ENCODE measurements at regions not wholly inside any gene's neighbourhood (a gene's known extent, or its start where the extent isn't known, plus 50 kb on each side); places are given as distances from the start of the nearest gene placed in this dataset.
"Not testable (repeated sequence)": the region's sequence is repeated elsewhere in the genome, so short reads cannot be mapped to it uniquely, and the experiment has no call there.

DNA sequence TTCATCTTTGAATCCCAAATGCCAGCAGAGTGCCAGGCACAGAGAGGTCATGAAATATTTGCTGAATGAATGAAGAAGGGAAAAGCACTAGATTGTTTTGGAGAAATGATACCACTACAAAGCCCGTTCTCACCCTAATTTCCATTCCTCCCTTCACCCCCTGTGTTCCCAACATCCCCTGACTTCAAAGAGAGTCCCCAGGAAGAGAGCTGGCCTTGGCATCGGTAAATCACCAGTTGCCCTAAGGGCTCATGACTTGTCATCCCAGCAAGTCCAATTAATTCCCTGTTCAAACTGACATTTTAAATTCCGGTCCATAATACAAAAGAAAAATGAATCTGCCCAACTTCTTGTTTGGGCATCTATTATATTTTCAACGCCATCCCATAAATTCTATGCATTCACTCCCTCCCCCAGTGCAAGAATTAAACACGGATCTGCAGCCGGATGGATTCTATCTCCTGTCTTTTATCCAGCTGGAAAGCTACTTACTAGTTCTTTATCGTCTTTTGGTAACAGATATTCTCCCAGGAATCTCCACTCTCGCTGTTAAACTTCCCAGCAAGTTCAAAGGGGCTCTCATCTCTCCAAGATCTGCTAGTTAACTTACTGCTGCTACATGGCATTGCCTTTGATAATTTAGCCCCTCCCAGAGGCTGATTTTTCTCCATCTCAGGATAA lies 63.9 kb upstream of the TSC22D2 start:
- Histone ChIP-seq H3K4me1 (ENCODE audit: control insufficient read depth, insufficient read depth, low read length, poor library complexity, severe bottlenecking) (peaks cover 32% of the 10 kb centered on the region), H3K4me3 (ENCODE audit: extremely low read depth, insufficient read depth, low read length, poor library complexity, severe bottlenecking) (no peak overlapping the region), H3K9me3 (ENCODE audit: control insufficient read depth, low read length) (no peaks in the 10 kb centered on the region), H3K36me3 (ENCODE audit: control insufficient read depth, insufficient read depth, low read length) (no peaks in the 10 kb centered on the region), H3K27ac (ENCODE audit: low read depth, low read length, severe bottlenecking) (no peak overlapping the region)
- 85% methylated on average over 3 to 8 of the region's 8 CpGs for WGBS, 2 experiments (ENCODE audit: insufficient coverage in 2 of 2)

DNA sequence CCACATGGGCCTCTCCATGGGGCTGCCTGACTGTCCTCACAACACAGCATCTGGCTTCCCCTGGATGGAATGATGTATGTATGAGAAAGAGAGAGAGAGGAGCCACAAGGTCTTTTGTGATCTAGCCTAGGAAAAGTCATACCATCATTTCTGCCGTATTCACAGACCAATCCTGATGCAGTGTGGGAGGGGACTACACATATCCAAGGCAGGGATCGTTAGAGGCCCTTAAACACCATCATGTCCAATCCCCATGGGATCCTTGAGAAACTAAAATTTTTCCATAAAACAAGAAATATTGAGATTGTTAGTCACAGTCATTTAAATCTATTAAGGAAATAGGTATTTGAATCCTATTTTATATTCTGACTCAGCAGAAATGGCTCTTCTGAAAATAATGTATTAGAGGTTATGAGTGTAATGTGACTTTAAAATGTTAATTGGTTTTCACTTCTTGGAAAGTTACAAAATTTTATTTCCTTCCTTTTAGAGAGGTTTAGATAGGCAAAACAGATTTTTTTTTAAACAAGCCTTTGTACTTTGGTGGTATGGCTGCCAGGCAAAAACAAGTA lies 65.1 kb upstream of the TSC22D2 start:
- H3K9me3 ChIP-seq (ENCODE audit: control insufficient read depth, low read length) = no peaks in the 10 kb centered on the region
- no CpG with 5 or more reads among the region's 2 CpGs for WGBS, 2 experiments (ENCODE audit: insufficient coverage in 2 of 2)
- H3K4me1 ChIP-seq (ENCODE audit: control insufficient read depth, insufficient read depth, low read length, poor library complexity, severe bottlenecking) = peaks cover 23% of the 10 kb centered on the region
- H3K27ac ChIP-seq (ENCODE audit: low read depth, low read length, severe bottlenecking) = no peak overlapping the region
- H3K4me3 ChIP-seq (ENCODE audit: extremely low read depth, insufficient read depth, low read length, poor library complexity, severe bottlenecking) = no peak overlapping the region
- H3K36me3 ChIP-seq (ENCODE audit: control insufficient read depth, insufficient read depth, low read length) = no peaks in the 10 kb centered on the region

DNA sequence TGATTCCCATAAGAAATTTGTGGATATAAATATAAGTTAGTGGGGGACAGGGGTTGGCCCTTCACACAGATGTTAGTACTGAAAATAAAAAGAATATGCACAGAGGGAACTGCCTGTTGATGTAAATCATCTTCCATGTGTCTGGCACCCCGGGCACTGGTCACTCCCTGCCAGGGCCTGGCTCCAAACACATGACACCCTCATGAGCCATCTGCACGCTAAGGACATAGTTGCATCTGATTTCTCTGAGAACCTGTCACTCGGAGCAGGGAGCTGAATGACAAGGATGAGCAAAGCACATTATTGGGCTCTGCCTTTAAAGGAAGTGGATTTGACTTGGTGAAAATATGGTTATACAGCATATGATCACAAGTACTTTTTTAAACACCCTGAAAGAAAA lies 66.2 kb upstream of the TSC22D2 start:
- Histone ChIP-seq H3K4me3 (ENCODE audit: extremely low read depth, insufficient read depth, low read length, poor library complexity, severe bottlenecking) (no peak overlapping the region), H3K27ac (ENCODE audit: low read depth, low read length, severe bottlenecking) (no peak overlapping the region), H3K36me3 (ENCODE audit: control insufficient read depth, insufficient read depth, low read length) (no peaks in the 10 kb centered on the region), H3K4me1 (ENCODE audit: control insufficient read depth, insufficient read depth, low read length, poor library complexity, severe bottlenecking) (peaks cover 12% of the 10 kb centered on the region), H3K9me3 (ENCODE audit: control insufficient read depth, low read length) (no peaks in the 10 kb centered on the region)
- WGBS, 2 experiments (ENCODE audit: insufficient coverage in 2 of 2) = 83 to 85% methylated on average over 2 to 3 of the region's 3 CpGs

DNA sequence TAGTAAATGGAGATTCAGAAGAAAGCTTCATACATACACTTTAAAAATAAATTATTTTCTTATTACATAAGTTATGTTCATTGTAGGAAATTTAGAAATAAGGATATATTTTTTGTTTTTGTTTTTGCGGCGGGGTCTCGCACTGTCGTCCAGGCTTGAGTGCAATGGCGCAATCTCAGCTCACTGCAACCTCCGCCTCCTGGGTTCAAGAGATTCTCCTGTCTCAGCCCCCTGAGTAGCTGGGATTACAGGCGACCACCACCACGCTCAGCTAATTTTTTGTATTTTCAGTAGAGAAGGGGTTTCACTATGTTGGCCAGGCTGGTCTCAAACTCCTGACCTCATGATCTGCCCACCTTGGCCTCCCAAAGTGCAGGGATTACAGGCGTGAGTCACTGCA lies 71.7 kb upstream of the TSC22D2 start:
- not testable (repeated sequence) for H3K36me3 ChIP-seq (ENCODE audit: control insufficient read depth, insufficient read depth, low read length); H3K27ac ChIP-seq (ENCODE audit: low read depth, low read length, severe bottlenecking); H3K4me1 ChIP-seq (ENCODE audit: control insufficient read depth, insufficient read depth, low read length, poor library complexity, severe bottlenecking); H3K4me3 ChIP-seq (ENCODE audit: extremely low read depth, insufficient read depth, low read length, poor library complexity, severe bottlenecking); H3K9me3 ChIP-seq (ENCODE audit: control insufficient read depth, low read length)
- WGBS, 2 experiments (ENCODE audit: insufficient coverage in 2 of 2) = 90 to 93% methylated on average over 3 to 8 of the region's 9 CpGs

DNA sequence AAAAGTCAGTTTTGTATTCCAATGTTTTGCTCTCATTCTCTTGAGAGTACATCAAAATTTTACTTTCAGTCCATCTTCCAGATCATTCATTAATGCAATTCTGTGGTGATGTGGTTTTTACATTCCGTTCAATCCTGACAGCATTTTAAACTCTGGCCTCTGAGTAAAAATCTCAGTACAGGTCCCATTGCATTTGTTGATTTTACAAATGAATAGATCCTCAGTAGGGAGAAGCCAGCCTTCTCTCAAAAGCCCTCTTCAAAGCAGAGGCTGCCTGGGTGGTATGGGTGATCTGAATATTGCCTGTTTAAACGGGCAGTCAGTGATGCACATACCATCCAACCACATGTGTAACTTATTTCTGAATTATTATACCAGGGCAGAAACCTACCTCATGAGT lies 72.5 kb upstream of the TSC22D2 start:
- Histone ChIP-seq H3K36me3 (ENCODE audit: control insufficient read depth, insufficient read depth, low read length) (no peaks in the 10 kb centered on the region), H3K9me3 (ENCODE audit: control insufficient read depth, low read length) (no peaks in the 10 kb centered on the region), H3K4me3 (ENCODE audit: extremely low read depth, insufficient read depth, low read length, poor library complexity, severe bottlenecking) (no peak overlapping the region), H3K4me1 (ENCODE audit: control insufficient read depth, insufficient read depth, low read length, poor library complexity, severe bottlenecking) (no peaks in the 10 kb centered on the region), H3K27ac (ENCODE audit: low read depth, low read length, severe bottlenecking) (no peak overlapping the region)
- WGBS, 2 experiments (ENCODE audit: insufficient coverage in 2 of 2) = no CpG with 5 or more reads among the region's 2 CpGs

- WGBS, 2 experiments (ENCODE audit: insufficient coverage in 2 of 2) = 100% methylated on average over 1 of the region's 3 CpGs; no CpG with 5 or more reads in 1 of the 2 experiments
- Histone ChIP-seq H3K4me1 (ENCODE audit: control insufficient read depth, insufficient read depth, low read length, poor library complexity, severe bottlenecking) (no peaks in the 10 kb centered on the region), H3K27ac (ENCODE audit: low read depth, low read length, severe bottlenecking) (no peak overlapping the region), H3K4me3 (ENCODE audit: extremely low read depth, insufficient read depth, low read length, poor library complexity, severe bottlenecking) (no peak overlapping the region), H3K36me3 (ENCODE audit: control insufficient read depth, insufficient read depth, low read length) (no peaks in the 10 kb centered on the region), H3K9me3 (ENCODE audit: control insufficient read depth, low read length) (no peaks in the 10 kb centered on the region)
Measured at GRCh38 chr3:150334974-150335373, 73.1 kb upstream of the TSC22D2 start.

DNA sequence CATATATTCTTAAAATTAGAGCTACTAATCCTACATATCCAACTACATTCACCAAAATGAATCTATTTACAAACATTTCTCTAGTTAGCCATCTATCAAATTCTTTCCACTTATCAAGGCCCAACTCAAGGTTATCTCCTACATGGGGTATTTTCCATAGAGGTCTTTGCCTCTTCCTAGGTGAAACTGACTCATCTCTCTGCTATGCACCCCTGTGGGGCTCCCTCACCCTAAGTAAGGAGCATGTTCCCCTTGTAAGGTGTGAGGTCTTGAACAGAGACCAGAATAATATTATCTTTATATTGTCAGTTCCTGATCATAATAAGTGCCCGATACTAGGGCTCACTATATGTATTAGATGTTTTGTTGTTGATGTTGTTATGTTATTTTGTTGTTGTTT lies 74.6 kb upstream of the TSC22D2 start:
- H3K4me3 ChIP-seq (ENCODE audit: extremely low read depth, insufficient read depth, low read length, poor library complexity, severe bottlenecking) = no peak overlapping the region
- no peaks in the 10 kb centered on the region for H3K36me3 ChIP-seq (ENCODE audit: control insufficient read depth, insufficient read depth, low read length)
- no peak overlapping the region for H3K27ac ChIP-seq (ENCODE audit: low read depth, low read length, severe bottlenecking)
- no CpG with 5 or more reads among the region's 1 CpG for WGBS, 2 experiments (ENCODE audit: insufficient coverage in 2 of 2)
- no peaks in the 10 kb centered on the region for H3K9me3 ChIP-seq (ENCODE audit: control insufficient read depth, low read length)
- H3K4me1 ChIP-seq (ENCODE audit: control insufficient read depth, insufficient read depth, low read length, poor library complexity, severe bottlenecking) = peaks cover 3% of the 10 kb centered on the region

DNA sequence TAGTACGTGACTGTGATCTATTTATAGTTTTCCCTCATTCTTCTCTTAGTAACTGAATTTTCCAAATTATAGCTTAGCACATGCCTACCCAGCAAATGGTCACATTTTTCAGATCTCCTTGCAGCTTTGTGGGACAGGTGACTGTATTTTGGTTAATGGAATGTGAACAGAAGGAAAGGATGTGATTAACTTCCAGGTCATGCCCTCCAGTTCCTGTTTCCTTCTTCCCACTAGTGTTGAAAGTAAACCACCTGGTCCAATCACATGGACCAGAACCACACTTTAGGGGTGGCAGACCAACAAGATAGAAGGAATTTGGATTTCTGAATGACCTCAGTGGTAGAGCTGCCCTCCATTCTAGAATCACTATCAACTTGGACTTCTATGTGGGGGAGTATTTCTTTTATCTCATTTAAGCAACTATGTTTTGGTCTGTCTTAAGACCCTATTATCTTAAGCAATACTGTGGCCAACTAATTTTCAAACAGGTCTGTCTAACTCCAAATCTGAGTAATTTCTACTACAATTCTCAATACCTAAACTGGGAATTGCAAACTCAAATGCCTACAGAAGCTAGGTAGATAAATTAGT lies 76.0 kb upstream of the TSC22D2 start:
- no CpG with 5 or more reads among the region's 1 CpG for WGBS, 2 experiments (ENCODE audit: insufficient coverage in 2 of 2)
- Histone ChIP-seq H3K4me3 (ENCODE audit: extremely low read depth, insufficient read depth, low read length, poor library complexity, severe bottlenecking) (no peak overlapping the region), H3K27ac (ENCODE audit: low read depth, low read length, severe bottlenecking) (no peak overlapping the region), H3K9me3 (ENCODE audit: control insufficient read depth, low read length) (no peaks in the 10 kb centered on the region), H3K4me1 (ENCODE audit: control insufficient read depth, insufficient read depth, low read length, poor library complexity, severe bottlenecking) (peaks cover 13% of the 10 kb centered on the region), H3K36me3 (ENCODE audit: control insufficient read depth, insufficient read depth, low read length) (no peaks in the 10 kb centered on the region)

DNA sequence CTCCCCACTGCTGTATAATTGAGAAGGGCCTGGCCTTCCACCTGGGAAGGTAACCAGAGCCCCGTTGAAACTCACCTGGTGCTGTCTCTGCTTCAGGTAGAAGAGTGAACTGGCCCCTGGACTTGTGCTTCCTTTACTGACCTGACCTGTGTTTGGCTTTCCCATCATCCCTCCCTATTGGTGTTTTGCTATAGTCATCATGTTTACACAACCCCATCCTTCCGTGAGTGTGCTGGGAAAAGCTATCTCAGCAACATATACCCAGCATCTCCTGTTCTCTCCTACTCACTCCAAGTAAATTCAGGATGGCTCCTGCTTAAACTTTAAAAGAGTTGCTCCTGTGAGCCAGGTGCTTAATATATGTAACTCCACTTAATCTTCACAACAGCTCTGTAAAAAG lies 77.2 kb upstream of the TSC22D2 start:
- WGBS, 2 experiments (ENCODE audit: insufficient coverage in 2 of 2) = 76 to 100% methylated on average over 2 of the region's 2 CpGs
- Histone ChIP-seq H3K27ac (ENCODE audit: low read depth, low read length, severe bottlenecking) (no peak overlapping the region), H3K36me3 (ENCODE audit: control insufficient read depth, insufficient read depth, low read length) (no peaks in the 10 kb centered on the region)

DNA sequence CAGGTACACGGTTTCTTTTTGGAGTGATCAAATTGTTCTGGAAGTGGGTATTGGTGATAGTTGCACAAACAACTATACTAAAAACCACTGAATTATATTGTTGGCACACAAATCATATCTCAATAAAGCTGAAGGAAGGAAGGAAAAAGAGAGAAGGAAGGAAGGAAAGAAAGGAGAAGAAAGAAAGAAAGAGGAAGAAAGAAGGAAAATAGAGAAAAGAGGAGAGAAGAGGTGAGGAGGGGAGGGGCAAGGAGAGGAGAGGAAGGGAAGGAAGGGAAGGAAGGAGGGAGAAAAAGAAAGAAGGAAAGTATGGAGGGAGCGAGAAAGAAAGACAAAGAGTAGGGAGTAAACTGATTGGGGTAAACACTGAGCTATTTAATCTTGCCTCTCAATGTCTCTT lies 77.9 kb upstream of the TSC22D2 start:
- WGBS, 2 experiments (ENCODE audit: insufficient coverage in 2 of 2) = 100% methylated on average over 1 of the region's 2 CpGs; no CpG with 5 or more reads in 1 of the 2 experiments
- Histone ChIP-seq H3K9me3 (ENCODE audit: control insufficient read depth, low read length) (no peaks in the 10 kb centered on the region), H3K36me3 (ENCODE audit: control insufficient read depth, insufficient read depth, low read length) (no peaks in the 10 kb centered on the region), H3K4me1 (ENCODE audit: control insufficient read depth, insufficient read depth, low read length, poor library complexity, severe bottlenecking) (peaks cover 17% of the 10 kb centered on the region), H3K4me3 (ENCODE audit: extremely low read depth, insufficient read depth, low read length, poor library complexity, severe bottlenecking) (no peak overlapping the region), H3K27ac (ENCODE audit: low read depth, low read length, severe bottlenecking) (no peak overlapping the region)

More for the DNA sequence above, 77.2 kb upstream of the TSC22D2 start:
- Histone ChIP-seq H3K4me3 (ENCODE audit: extremely low read depth, insufficient read depth, low read length, poor library complexity, severe bottlenecking) (no peak overlapping the region), H3K9me3 (ENCODE audit: control insufficient read depth, low read length) (no peaks in the 10 kb centered on the region), H3K4me1 (ENCODE audit: control insufficient read depth, insufficient read depth, low read length, poor library complexity, severe bottlenecking) (peaks cover 13% of the 10 kb centered on the region)

DNA sequence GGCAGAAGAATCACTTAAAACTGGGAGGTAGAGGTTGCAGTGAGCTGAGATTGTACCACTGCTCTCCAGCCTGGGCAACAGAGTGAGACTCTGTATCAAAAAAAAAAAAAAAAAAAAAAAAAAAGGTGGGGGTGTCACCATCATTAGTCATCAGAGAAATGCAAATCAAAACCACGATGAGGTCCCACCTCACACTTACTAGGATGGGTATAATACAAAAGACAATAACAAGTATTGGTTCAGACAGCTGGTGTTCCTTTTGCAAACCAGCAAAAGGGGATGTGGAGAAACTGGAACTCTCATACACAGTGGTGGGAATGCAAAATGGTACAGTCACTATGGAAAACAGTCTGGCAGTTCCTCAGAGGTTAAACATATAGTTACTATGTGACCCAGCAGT lies 78.7 kb upstream of the TSC22D2 start:
- Histone ChIP-seq H3K9me3 (ENCODE audit: control insufficient read depth, low read length) (no peaks in the 10 kb centered on the region), H3K4me3 (ENCODE audit: extremely low read depth, insufficient read depth, low read length, poor library complexity, severe bottlenecking) (no peak overlapping the region), H3K36me3 (ENCODE audit: control insufficient read depth, insufficient read depth, low read length) (no peaks in the 10 kb centered on the region), H3K27ac (ENCODE audit: low read depth, low read length, severe bottlenecking) (no peak overlapping the region), H3K4me1 (ENCODE audit: control insufficient read depth, insufficient read depth, low read length, poor library complexity, severe bottlenecking) (peaks cover 17% of the 10 kb centered on the region)
- WGBS, 2 experiments (ENCODE audit: insufficient coverage in 2 of 2) = no CpG with 5 or more reads among the region's 1 CpG
